ENCODE measurements at regions not wholly inside any gene's neighbourhood (a gene's known extent, or its start where the extent isn't known, plus 50 kb on each side); places are given as distances from the start of the nearest gene placed in this dataset.

- no peak for TF ChIP-seq ZNF462 (CRISPR knock-in tag; IDR thresholded peaks at IDR 0.05)
Measured at GRCh38 chr1:84086616-84087015, 57.5 kb upstream of the PRKACB start (continued).

GRCh38 chr1:84086189-84086588 lies 57.9 kb upstream of the PRKACB start:
- peaks cover 3% of the 10 kb centered on the region; the same call in 1 of the 2 replicates for H3K4me1 ChIP-seq (ENCODE audit: insufficient read depth)
- no peaks in the 10 kb centered on the region; the same call in 1 of the 2 replicates for H3K9me2 ChIP-seq (ENCODE audit: insufficient read depth)
- no peaks in the 10 kb centered on the region for H3K36me3 ChIP-seq (ENCODE audit: insufficient read depth)
- no peak overlapping the region for H3K4me3 Mint-ChIP-seq
- H3K4me3 ChIP-seq = no peak overlapping the region
- no peaks in the 10 kb centered on the region for H3K27me3 Mint-ChIP-seq (ENCODE audit: insufficient read depth, low read depth, poor library complexity)
- no peak overlapping the region for H3K27ac ChIP-seq (ENCODE audit: low read depth)
- H3K79me2 ChIP-seq (replicated peaks; ENCODE audit: insufficient read depth) = peaks cover 41% of the 10 kb centered on the region
- no peaks in the 10 kb centered on the region; the same call in 1 of the 2 replicates for H4K20me1 ChIP-seq (replicated peaks; ENCODE audit: insufficient read depth)
- H3K36me3 Mint-ChIP-seq (ENCODE audit: low read depth) = no peaks in the 10 kb centered on the region
- no peaks in the 10 kb centered on the region for H3K27me3 ChIP-seq (ENCODE audit: insufficient read depth)
- H3K4me1 Mint-ChIP-seq = no peaks in the 10 kb centered on the region
- H3F3A ChIP-seq (replicated peaks; ENCODE audit: low read depth) = no peaks in the 10 kb centered on the region
- H2AFZ ChIP-seq = no peak overlapping the region
- DNase-seq (ENCODE audit: low spot score) = no peak
- no peak overlapping the region for H3K27ac Mint-ChIP-seq
- ATAC-seq = no peak; the same call in 2 of the 3 replicates
- no peak overlapping the region for H3K4me2 ChIP-seq
- H3K9me3 Mint-ChIP-seq = no peaks in the 10 kb centered on the region
- no peak for TF ChIP-seq ETS1 (IDR thresholded peaks at IDR 0.05)
- no peak for TF ChIP-seq STAT1 (IDR thresholded peaks at IDR 0.05; ENCODE audit: unreplicated experiment)
- no peak for TF ChIP-seq JUNB (IDR thresholded peaks at IDR 0.05; ENCODE audit: unreplicated experiment)
- no peak for TF ChIP-seq ZNF462 (CRISPR knock-in tag; IDR thresholded peaks at IDR 0.05)
- no peak for TF ChIP-seq CREB1 (CRISPR knock-in tag; IDR thresholded peaks at IDR 0.05; ENCODE audit: low read depth)
- no peak for TF ChIP-seq ZNF114 (CRISPR knock-in tag; IDR thresholded peaks at IDR 0.05)
- TF ChIP-seq NANOG (IDR thresholded peaks at IDR 0.05; ENCODE audit: borderline replicate concordance) = no peak
- TF ChIP-seq ZNF331 (CRISPR knock-in tag; IDR thresholded peaks at IDR 0.05; ENCODE audit: low read depth) = no peak
- no peak for TF ChIP-seq POLR2AphosphoS5 (IDR thresholded peaks at IDR 0.05; ENCODE audit: low read depth)
- TF ChIP-seq EZH2 (IDR thresholded peaks at IDR 0.05; ENCODE audit: low read depth, unreplicated experiment) = no peak
